ENCODE measurements at regions not wholly inside any gene's neighbourhood (a gene's known extent, or its start where the extent isn't known, plus 50 kb on each side); places are given as distances from the start of the nearest gene placed in this dataset.

GRCh38 chr14:32022938-32023466, 54.1 kb upstream of the ARHGAP5 start:
- DNase-seq (ENCODE audit: low read depth): no peak

DNA sequence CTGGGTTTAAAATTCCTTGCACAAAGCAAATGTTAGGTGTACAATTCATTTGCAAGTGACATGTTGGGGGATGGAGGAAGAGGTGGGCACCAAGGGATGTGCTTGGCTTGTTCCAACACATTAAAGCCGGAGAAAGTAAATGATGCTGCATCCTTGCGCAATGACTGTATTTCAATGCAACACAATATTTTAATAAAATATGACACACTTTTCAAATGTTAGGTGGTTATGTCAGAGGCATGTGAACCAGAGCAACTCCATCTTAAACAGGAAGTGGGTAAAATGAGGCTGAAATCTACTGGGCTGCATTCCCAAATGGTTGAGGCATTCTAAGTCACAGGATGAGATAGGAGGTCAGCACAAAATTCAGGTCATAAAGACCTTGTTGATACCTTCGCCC, 53.6 kb upstream of the ARHGAP5 start:
- DNase-seq (ENCODE audit: low read depth): no peak

DNA sequence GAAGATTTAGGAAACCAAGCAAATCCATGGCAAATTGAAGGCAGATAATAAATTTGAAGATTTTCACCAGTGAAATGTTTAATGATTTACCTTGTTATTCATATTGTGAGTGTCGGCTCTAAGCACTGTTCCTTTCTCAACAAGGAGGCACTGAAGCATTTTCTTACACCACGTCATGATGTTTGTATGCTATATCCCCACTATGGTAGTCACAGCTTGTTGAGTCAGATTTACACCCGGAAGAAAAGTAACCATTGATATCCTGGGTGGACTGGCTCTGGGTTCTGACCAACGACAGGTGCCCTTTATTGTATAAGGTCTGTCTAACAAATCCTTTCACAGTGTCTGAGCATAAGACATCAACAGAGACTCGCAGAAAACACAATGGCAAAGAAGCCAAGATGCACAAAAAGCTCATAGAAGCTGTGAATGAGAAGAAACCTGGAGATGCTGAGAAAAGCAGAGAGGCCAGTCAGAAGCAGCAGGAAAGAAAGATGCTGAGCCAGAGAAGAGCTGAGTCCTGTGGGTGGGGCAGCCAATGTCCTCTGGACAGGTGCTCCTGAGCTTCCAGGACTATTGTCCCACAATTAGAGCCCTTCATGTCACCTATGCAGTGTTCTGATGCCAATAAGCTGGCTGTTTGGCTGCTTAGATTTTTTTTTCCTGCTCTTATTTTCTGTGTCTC, 49.7 kb upstream of the ARHGAP5 start:
- peak; percentile 24 for DNase-seq (ENCODE audit: low read depth)
